ENCODE measurements at regions not wholly inside any gene's neighbourhood (a gene's known extent, or its start where the extent isn't known, plus 50 kb on each side); places are given as distances from the start of the nearest gene placed in this dataset.

GRCh38 chr1:101081496-101082488 is 56.2 kb upstream of the DPH5 start:
- no peaks in the 10 kb centered on the region for H3K9me3 ChIP-seq (ENCODE audit: insufficient read depth, low read depth)
- H3K4me3 ChIP-seq, result no peak overlapping the region
- ChIA-PET POLR2A (ENCODE audit: unreplicated experiment) (no interaction called here), CTCF (interaction anchor here (0.6 kb wide), 1 partner anchor 18 kb away, joined by 3 read pairs; no protein-coding TSS in a partner anchor)
- no peaks in the 10 kb centered on the region for H4K20me1 ChIP-seq (ENCODE audit: insufficient read depth)
- H3K9me2 ChIP-seq (ENCODE audit: insufficient read depth), result no peaks in the 10 kb centered on the region
- BruUV-seq (replicated peaks), result no TSS peak
- no peak overlapping the region for H2AFZ ChIP-seq
- H3K27me3 ChIP-seq (ENCODE audit: insufficient read depth, low read depth), result no peaks in the 10 kb centered on the region
- H3K4me2 ChIP-seq, result no peak overlapping the region
- TF ChIP-seq EZH2 (IDR thresholded peaks at IDR 0.05; ENCODE audit: low read depth) (no peak), CTCF (conservative IDR thresholded peaks at IDR 0.05) (no peak)
- no peaks in the 10 kb centered on the region for H3K79me2 ChIP-seq (ENCODE audit: low read depth)
- intact Hi-C loops (cut with micrococcal nuclease; ENCODE audit: unreplicated experiment), result no loop called here
- H3K27ac ChIP-seq, result no peak overlapping the region
- no peaks in the 10 kb centered on the region for H3F3A ChIP-seq (ENCODE audit: insufficient read depth, low read depth)
- H3K36me3 ChIP-seq (ENCODE audit: low read depth), result no peaks in the 10 kb centered on the region
- no peak for DNase-seq
- no peaks in the 10 kb centered on the region for H3K4me1 ChIP-seq (replicated peaks; ENCODE audit: insufficient read depth)

- no peaks in the 10 kb centered on the region for H4K20me1 ChIP-seq (ENCODE audit: insufficient read depth)
- H3K9me2 ChIP-seq (ENCODE audit: insufficient read depth), result no peaks in the 10 kb centered on the region
- intact Hi-C loops (cut with micrococcal nuclease; ENCODE audit: unreplicated experiment), result no loop called here
- H3K27me3 ChIP-seq (ENCODE audit: insufficient read depth, low read depth), result no peaks in the 10 kb centered on the region
- TF ChIP-seq CTCF (conservative IDR thresholded peaks at IDR 0.05) (no peak), EZH2 (IDR thresholded peaks at IDR 0.05; ENCODE audit: low read depth) (no peak)
- POLR2A ChIA-PET (ENCODE audit: unreplicated experiment), result no interaction called here
- H3K79me2 ChIP-seq (ENCODE audit: low read depth), result no peaks in the 10 kb centered on the region
- no peak for DNase-seq
- H3K4me2 ChIP-seq, result no peak overlapping the region
- BruUV-seq (replicated peaks), result no TSS peak
- H3F3A ChIP-seq (ENCODE audit: insufficient read depth, low read depth), result no peaks in the 10 kb centered on the region
- peaks cover 5% of the 10 kb centered on the region; the same call in 1 of the 2 replicates for H3K4me1 ChIP-seq (replicated peaks; ENCODE audit: insufficient read depth)
- no peak overlapping the region for H3K4me3 ChIP-seq
- no peak overlapping the region for H3K27ac ChIP-seq
- CTCF ChIA-PET, result no interaction called here
- H3K9me3 ChIP-seq (ENCODE audit: insufficient read depth, low read depth), result no peaks in the 10 kb centered on the region
- no peaks in the 10 kb centered on the region for H3K36me3 ChIP-seq (ENCODE audit: low read depth)
- no peak overlapping the region for H2AFZ ChIP-seq
Observed at GRCh38 chr1:101080859-101081258, 55.3 kb upstream of the DPH5 start.

- ChIA-PET CTCF (no interaction called here), POLR2A (ENCODE audit: unreplicated experiment) (no interaction called here)
- H3K4me1 ChIP-seq (replicated peaks; ENCODE audit: insufficient read depth), result peaks cover 10% of the 10 kb centered on the region; the same call in 1 of the 2 replicates
- H3K4me3 ChIP-seq, result no peak overlapping the region
- no TSS peak for BruUV-seq (replicated peaks)
- H3K36me3 ChIP-seq (ENCODE audit: low read depth), result 0 out of 2 replicates have a peak, but pooled peaks cover 6% of the 10 kb centered on the region
- intact Hi-C loops (cut with micrococcal nuclease; ENCODE audit: unreplicated experiment), result no loop called here
- no peak overlapping the region for H2AFZ ChIP-seq
- H3K27me3 ChIP-seq (ENCODE audit: insufficient read depth, low read depth), result no peaks in the 10 kb centered on the region
- no peaks in the 10 kb centered on the region for H4K20me1 ChIP-seq (ENCODE audit: insufficient read depth)
- DNase-seq, result no peak
- no peak for TF ChIP-seq EZH2 (IDR thresholded peaks at IDR 0.05; ENCODE audit: low read depth)
- no peak for TF ChIP-seq CTCF (conservative IDR thresholded peaks at IDR 0.05)
- H3K27ac ChIP-seq, result no peak overlapping the region
- H3K4me2 ChIP-seq, result no peak overlapping the region
- no peaks in the 10 kb centered on the region for H3K9me2 ChIP-seq (ENCODE audit: insufficient read depth)
- H3F3A ChIP-seq (ENCODE audit: insufficient read depth, low read depth), result no peaks in the 10 kb centered on the region
- no peaks in the 10 kb centered on the region for H3K9me3 ChIP-seq (ENCODE audit: insufficient read depth, low read depth)
- H3K79me2 ChIP-seq (ENCODE audit: low read depth), result no peaks in the 10 kb centered on the region
Observed at GRCh38 chr1:101079341-101079740, 53.8 kb upstream of the DPH5 start.
